ENCODE measurements at regions not wholly inside any gene's neighbourhood (a gene's known extent, or its start where the extent isn't known, plus 50 kb on each side); places are given as distances from the start of the nearest gene placed in this dataset.

GRCh38 chr3:75334299-75334698 lies 329.8 kb upstream of the FRG2C start:
- Histone ChIP-seq H3K4me1 (peaks cover 0 to 4% (median 0%) of the 10 kb centered on the region in 4 donors), H3K9me3 (no peaks in the 10 kb centered on the region), H3K27me3 (no peaks in the 10 kb centered on the region), H3K4me3 (no peak overlapping the region), H3K36me3 (no peaks in the 10 kb centered on the region), H3K27ac (no peak overlapping the region)
- no peak for DNase-seq
- no peak for TF ChIP-seq POLR2AphosphoS5 (IDR thresholded peaks at IDR 0.05)
- TF ChIP-seq CTCF (IDR thresholded peaks at IDR 0.05) = no peak
- no peak for TF ChIP-seq EP300 (IDR thresholded peaks at IDR 0.05; ENCODE audit: low read depth)
- WGBS, 2 donors (ENCODE audit: low coverage in 1 of 2) = 82 to 93% methylated on average over 3 of the region's 3 CpGs
- intact Hi-C loops (cut with DNase I; ENCODE audit: low total_unique reads) = no loop called here
- in situ Hi-C loops (cut with MboI; ENCODE audit: low pct_ligation_motif_present in 1 of 4, low pct_unique_long_range_greater_than_20kb in 1 of 4, low sequenced_read_pairs in 3 of 4) = no loop called here

GRCh38 chr3:75337226-75337900 lies 326.8 kb upstream of the FRG2C start:
- peaks cover 0 to 4% (median 0%) of the 10 kb centered on the region in 4 donors for H3K4me1 ChIP-seq
- WGBS, 2 donors (ENCODE audit: low coverage in 1 of 2) = 54 to 73% methylated on average over 2 to 3 of the region's 3 CpGs
- intact Hi-C loops (cut with DNase I; ENCODE audit: low total_unique reads) (no loop called here), in situ Hi-C loops (cut with MboI; ENCODE audit: low pct_ligation_motif_present in 1 of 4, low pct_unique_long_range_greater_than_20kb in 1 of 4, low sequenced_read_pairs in 3 of 4) (no loop called here)
- H3K27me3 ChIP-seq = no peaks in the 10 kb centered on the region
- H3K27ac ChIP-seq = no peak overlapping the region
- TF ChIP-seq POLR2AphosphoS5 (IDR thresholded peaks at IDR 0.05) = no peak
- TF ChIP-seq CTCF (IDR thresholded peaks at IDR 0.05) = no peak
- TF ChIP-seq EP300 (IDR thresholded peaks at IDR 0.05; ENCODE audit: low read depth) = no peak
- TF ChIP-seq POLR2A (IDR thresholded peaks at IDR 0.05) = no peak
- H3K4me3 ChIP-seq = no peak overlapping the region
- no peaks in the 10 kb centered on the region for H3K36me3 ChIP-seq
- no peaks in the 10 kb centered on the region for H3K9me3 ChIP-seq
- no peak for DNase-seq

- intact Hi-C loops (cut with DNase I; ENCODE audit: low total_unique reads) (no loop called here), in situ Hi-C loops (cut with MboI; ENCODE audit: low pct_ligation_motif_present in 1 of 4, low pct_unique_long_range_greater_than_20kb in 1 of 4, low sequenced_read_pairs in 3 of 4) (no loop called here)
- peaks cover 0 to under 1% (median 0%) of the 10 kb centered on the region in 4 donors for H3K4me1 ChIP-seq
- TF ChIP-seq POLR2AphosphoS5 (IDR thresholded peaks at IDR 0.05) (no peak), POLR2A (IDR thresholded peaks at IDR 0.05) (no peak), CTCF (IDR thresholded peaks at IDR 0.05) (no peak), EP300 (IDR thresholded peaks at IDR 0.05; ENCODE audit: low read depth) (no peak)
- no peaks in the 10 kb centered on the region for H3K9me3 ChIP-seq
- no peaks in the 10 kb centered on the region for H3K36me3 ChIP-seq
- no peaks in the 10 kb centered on the region for H3K27me3 ChIP-seq
- no peak overlapping the region for H3K4me3 ChIP-seq
- 80% methylated on average over 3 of the region's 3 CpGs; no CpG with 5 or more reads in 1 of the 2 donors for WGBS, 2 donors (ENCODE audit: low coverage in 1 of 2)
- no peak for DNase-seq
- no peak overlapping the region for H3K27ac ChIP-seq
Observed at GRCh38 chr3:75338342-75338741, 325.8 kb upstream of the FRG2C start.

GRCh38 chr3:75341324-75342067 lies 322.6 kb upstream of the FRG2C start:
- intact Hi-C loops (cut with DNase I; ENCODE audit: low total_unique reads) (no loop called here), in situ Hi-C loops (cut with MboI; ENCODE audit: low pct_ligation_motif_present in 1 of 4, low pct_unique_long_range_greater_than_20kb in 1 of 4, low sequenced_read_pairs in 3 of 4) (no loop called here)
- no peak for DNase-seq
- H3K27ac ChIP-seq = no peak overlapping the region
- H3K9me3 ChIP-seq = no peaks in the 10 kb centered on the region
- no peaks in the 10 kb centered on the region for H3K4me1 ChIP-seq
- no peak overlapping the region for H3K4me3 ChIP-seq
- TF ChIP-seq POLR2A (IDR thresholded peaks at IDR 0.05) = no peak
- TF ChIP-seq CTCF (IDR thresholded peaks at IDR 0.05) = no peak
- TF ChIP-seq POLR2AphosphoS5 (IDR thresholded peaks at IDR 0.05) = no peak
- TF ChIP-seq EP300 (IDR thresholded peaks at IDR 0.05; ENCODE audit: low read depth) = no peak
- H3K36me3 ChIP-seq = no peaks in the 10 kb centered on the region
- no peaks in the 10 kb centered on the region for H3K27me3 ChIP-seq
- WGBS, 2 donors (ENCODE audit: low coverage in 1 of 2) = 69 to 87% methylated on average over 5 to 12 of the region's 12 CpGs
